Neuronal stem cell (in vitro differentiated cells): ENCODE measurements at regions not wholly inside any gene's neighbourhood (a gene's known extent, or its start where the extent isn't known, plus 50 kb on each side); places are given as distances from the start of the nearest gene placed in this dataset.

Experiments used
- DNase-seq: peaks from one replicate; pipeline ENCODE4 v3.0.0-alpha.2; 2013; ENCODE audit warnings: low spot score
- H2AFZ ChIP-seq: one replicate; pipeline ENCODE4 v1.6.1; 2013; ENCODE audit warnings: mild to moderate bottlenecking, low read length, inconsistent platforms
- H2AK5ac ChIP-seq: 2 replicates; pipeline ENCODE4 v1.6.1; 2013; ENCODE audit warnings: low read depth, mild to moderate bottlenecking, inconsistent platforms, low read length, moderate library complexity, mixed read lengths
- H2BK120ac ChIP-seq: 2 replicates; pipeline ENCODE4 v1.6.1; 2013; ENCODE audit warnings: low read depth, mild to moderate bottlenecking, inconsistent platforms, low read length, moderate library complexity, mixed read lengths
- H2BK12ac ChIP-seq: one replicate; pipeline ENCODE4 v1.6.1; 2013; ENCODE audit warnings: low read length, inconsistent platforms
- H2BK15ac ChIP-seq: 2 replicates; pipeline ENCODE4 v1.6.1; 2013; ENCODE audit warnings: mild to moderate bottlenecking, low read length, inconsistent platforms, mixed read lengths
- H2BK5ac ChIP-seq: one replicate; pipeline ENCODE4 v1.6.1; 2013; ENCODE audit warnings: inconsistent platforms, mild to moderate bottlenecking, low read length, moderate library complexity
- H3K14ac ChIP-seq: one replicate; pipeline ENCODE4 v1.6.1; 2013; ENCODE audit warnings: low read length, inconsistent platforms
- H3K18ac ChIP-seq: 2 replicates; pipeline ENCODE4 v1.6.1; 2013; ENCODE audit warnings: low read length, inconsistent platforms
- H3K23ac ChIP-seq: 2 replicates; pipeline ENCODE4 v1.6.1; 2013; ENCODE audit warnings: low read depth, mild to moderate bottlenecking, mixed read lengths, low read length, inconsistent platforms; ENCODE audit not compliant: poor library complexity
- H3K27ac ChIP-seq: replicated peaks from 3 replicates; pipeline ENCODE4 v1.5.1; 2013; ENCODE audit warnings: low read length, inconsistent platforms
- H3K27me3 ChIP-seq, 3 experiments: 2 replicates each; pipeline ENCODE4 v1.6.1; 2013; ENCODE audit warnings: low read length in 3 of 3, mild to moderate bottlenecking in 2 of 3, inconsistent platforms in 1 of 3, low read depth in 1 of 3, mixed read lengths in 1 of 3, moderate library complexity in 1 of 3; ENCODE audit not compliant: control insufficient read depth in 3 of 3, insufficient read depth in 3 of 3
- H3K36me3 ChIP-seq, 2 donors: replicated peaks in 1 of 2; 2 replicates each; pipeline ENCODE4 v1.6.1; 2013; ENCODE audit warnings: low read length in 2 of 2; ENCODE audit not compliant: control insufficient read depth in 2 of 2, insufficient read depth in 2 of 2
- H3K4ac ChIP-seq: 2 replicates; pipeline ENCODE4 v1.6.1; 2013; ENCODE audit warnings: inconsistent platforms, mild to moderate bottlenecking, low read length, moderate library complexity
- H3K4me1 ChIP-seq, 2 donors: 1 replicate in 1 of 2; 2 replicates in 1 of 2; pipeline ENCODE4 v1.6.1; 2013; ENCODE audit warnings: low read length in 2 of 2, low read depth in 1 of 2; ENCODE audit not compliant: control insufficient read depth in 2 of 2, insufficient read depth in 1 of 2
- H3K4me2 ChIP-seq: one replicate; pipeline ENCODE4 v1.6.1; 2013; ENCODE audit warnings: mild to moderate bottlenecking, low read length, inconsistent platforms; ENCODE audit not compliant: insufficient read depth, poor library complexity, severe bottlenecking
- H3K4me3 ChIP-seq, 2 donors: 2 replicates each; pipeline ENCODE4 v1.5.1; 2013; ENCODE audit warnings: low read length in 2 of 2, mild to moderate bottlenecking in 2 of 2, inconsistent platforms in 1 of 2, moderate library complexity in 1 of 2
- H3K79me1 ChIP-seq: one replicate; pipeline ENCODE4 v1.6.1; 2013; ENCODE audit warnings: low read depth, mild to moderate bottlenecking, inconsistent platforms, low read length, moderate library complexity
- H3K9ac ChIP-seq: one replicate; pipeline ENCODE4 v1.6.1; 2013; ENCODE audit warnings: mild to moderate bottlenecking, low read depth, low read length, inconsistent platforms; ENCODE audit not compliant: poor library complexity
- H3K9me3 ChIP-seq, 2 donors: replicated peaks in 1 of 2; 2 replicates each; pipeline versions ENCODE3 to v1.6.1; 2013; ENCODE audit warnings: low read length in 2 of 2, mild to moderate bottlenecking in 2 of 2, inconsistent platforms in 1 of 2, low read depth in 1 of 2, mixed read lengths in 1 of 2, moderate library complexity in 1 of 2; ENCODE audit not compliant: control insufficient read depth in 2 of 2, insufficient read depth in 1 of 2
- H4K8ac ChIP-seq: one replicate; pipeline ENCODE4 v1.6.1; 2013; ENCODE audit warnings: low read depth, mild to moderate bottlenecking, inconsistent platforms, low read length, moderate library complexity
- H4K91ac ChIP-seq: one replicate; pipeline ENCODE4 v1.6.1; 2013; ENCODE audit warnings: low read length, low read depth, mild to moderate bottlenecking, inconsistent platforms; ENCODE audit not compliant: poor library complexity
- WGBS, 2 donors: extraction: QIAGEN DNeasy Blood & Tissue Kit; methylation state at CpG; one replicate each; pipeline ENCODE4 v1.1.7; 2013; ENCODE audit warnings: missing lambda C conversion rate in 2 of 2, mixed read lengths in 1 of 2; ENCODE audit not compliant: insufficient read length in 2 of 2, insufficient replicate concordance in 1 of 2; ENCODE audit errors: extremely low coverage in 2 of 2; 5-methylcytosine and 5-hydroxymethylcytosine counted together

- no peak overlapping the region for H2BK5ac ChIP-seq
These were observed 524.3 kb downstream of the PSAT1 start for GRCh38 chr9:78821126-78821822.

GRCh38 chr9:78826527-78826926, 529.6 kb downstream of the PSAT1 start:
- H3K4ac ChIP-seq: no peak overlapping the region
- no peak overlapping the region for H2BK12ac ChIP-seq
- no peak overlapping the region for H2AK5ac ChIP-seq
- H3K14ac ChIP-seq: no peak overlapping the region
- H2BK15ac ChIP-seq: no peak overlapping the region
- H2BK5ac ChIP-seq: no peak overlapping the region
- H3K23ac ChIP-seq: no peak overlapping the region
- H2BK120ac ChIP-seq: no peak overlapping the region
- no peak overlapping the region for H3K9ac ChIP-seq
- peak overlapping the region; percentile 61 for H3K18ac ChIP-seq
- DNase-seq: no peak
- no peak overlapping the region for H4K91ac ChIP-seq
- H3K4me2 ChIP-seq: no peak overlapping the region
- no peaks in the 10 kb centered on the region for H3K27me3 ChIP-seq
- H3K9me3 ChIP-seq: no peaks in the 10 kb centered on the region
- H3K36me3 ChIP-seq: no peaks in the 10 kb centered on the region
- no peaks in the 10 kb centered on the region for H3K79me1 ChIP-seq
- no peaks in the 10 kb centered on the region for H3K4me1 ChIP-seq
- no peak overlapping the region for H4K8ac ChIP-seq
- H3K4me3 ChIP-seq: no peak overlapping the region
- no peak overlapping the region for H2AFZ ChIP-seq
- H3K27ac ChIP-seq: no peak overlapping the region
- WGBS, 2 donors: no CpG with 5 or more reads among the region's 3 CpGs

More at GRCh38 chr9:78821126-78821822, 524.3 kb downstream of the PSAT1 start:
- Histone ChIP-seq H3K4ac (no peak overlapping the region), H3K14ac (no peak overlapping the region), H3K9me3 (no peaks in the 10 kb centered on the region), H3K4me1 (peaks cover 0 to 1% of the 10 kb centered on the region in 2 donors), H2BK120ac (no peak overlapping the region), H2BK12ac (no peak overlapping the region), H4K91ac (no peak overlapping the region), H3K4me2 (no peak overlapping the region), H3K27me3 (no peaks in the 10 kb centered on the region), H3K18ac (no peak overlapping the region), H3K36me3 (no peaks in the 10 kb centered on the region), H2BK15ac (no peak overlapping the region), H3K9ac (no peak overlapping the region), H3K23ac (no peak overlapping the region), H3K79me1 (no peaks in the 10 kb centered on the region), H2AFZ (peak overlapping the region; percentile 73), H3K27ac (no peak overlapping the region), H2AK5ac (no peak overlapping the region), H3K4me3 (peak overlapping the region in 1 of 2 donors; percentile 28), H4K8ac (no peak overlapping the region)
- DNase-seq: no peak
- WGBS, 2 donors: no CpG with 5 or more reads among the region's 9 CpGs

GRCh38 chr9:78828521-78828920, 531.6 kb downstream of the PSAT1 start:
- Histone ChIP-seq H3K79me1 (no peaks in the 10 kb centered on the region), H3K4ac (no peak overlapping the region), H2BK12ac (no peak overlapping the region), H2BK5ac (no peak overlapping the region), H3K18ac (no peak overlapping the region), H2AK5ac (no peak overlapping the region), H3K4me1 (no peaks in the 10 kb centered on the region), H3K4me3 (no peak overlapping the region), H3K9me3 (no peaks in the 10 kb centered on the region), H3K36me3 (no peaks in the 10 kb centered on the region), H3K23ac (no peak overlapping the region), H2BK15ac (no peak overlapping the region), H3K14ac (no peak overlapping the region), H2BK120ac (no peak overlapping the region), H3K4me2 (no peak overlapping the region), H4K91ac (no peak overlapping the region), H3K27ac (no peak overlapping the region), H3K27me3 (no peaks in the 10 kb centered on the region), H3K9ac (no peak overlapping the region), H4K8ac (peak overlapping the region; percentile 88), H2AFZ (no peak overlapping the region)
- no CpG with 5 or more reads among the region's 6 CpGs for WGBS, 2 donors
- no peak for DNase-seq

- Histone ChIP-seq H2BK5ac (no peak overlapping the region), H4K91ac (no peak overlapping the region), H2BK120ac (no peak overlapping the region), H3K36me3 (no peaks in the 10 kb centered on the region), H3K14ac (no peak overlapping the region), H3K27me3 (no peaks in the 10 kb centered on the region), H2BK12ac (no peak overlapping the region), H3K4me3 (no peak overlapping the region), H4K8ac (no peak overlapping the region), H3K9ac (no peak overlapping the region), H3K18ac (no peak overlapping the region), H3K4ac (no peak overlapping the region), H3K4me1 (no peaks in the 10 kb centered on the region), H3K79me1 (no peaks in the 10 kb centered on the region), H3K27ac (no peak overlapping the region), H3K9me3 (no peaks in the 10 kb centered on the region), H2BK15ac (no peak overlapping the region), H2AK5ac (no peak overlapping the region), H3K4me2 (no peak overlapping the region), H2AFZ (no peak overlapping the region), H3K23ac (no peak overlapping the region)
- no CpG with 5 or more reads among the region's 1 CpG for WGBS, 2 donors
- DNase-seq: no peak
These were observed 533.4 kb downstream of the PSAT1 start for GRCh38 chr9:78830301-78830700.
